ENCODE measurements at regions not wholly inside any gene's neighbourhood (a gene's known extent, or its start where the extent isn't known, plus 50 kb on each side); places are given as distances from the start of the nearest gene placed in this dataset.
A peak's percentile ranks its signal among the peaks of the same experiment; 100 is the strongest.

DNA sequence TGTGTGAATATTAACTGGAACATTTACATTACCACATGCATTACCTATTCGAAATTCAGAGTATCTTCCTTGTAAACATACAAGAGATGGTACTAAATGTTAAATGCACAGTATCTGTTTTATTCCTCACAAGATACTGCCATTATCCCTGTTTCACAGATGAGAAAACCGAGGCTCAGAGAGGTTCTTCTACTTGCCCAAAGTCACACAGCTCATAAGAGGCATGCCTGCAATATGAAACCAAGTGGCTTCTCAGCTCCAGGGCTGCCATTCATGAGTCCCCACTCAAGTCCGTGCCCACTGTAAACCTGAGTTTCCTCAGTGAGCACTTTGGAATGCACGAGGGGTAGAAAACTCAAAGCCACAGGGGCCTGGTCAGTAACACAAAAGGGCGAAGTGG, 55.0 kb upstream of the FABP6 start:
- Mint-ChIP-seq H3K27me3 (ENCODE audit: low read depth, unreplicated experiment) (peaks cover 15% of the 10 kb centered on the region), H3K4me1 (ENCODE audit: low read depth, unreplicated experiment) (peaks cover 8% of the 10 kb centered on the region), H3K9me3 (ENCODE audit: unreplicated experiment) (no peaks in the 10 kb centered on the region), H3K27ac (ENCODE audit: unreplicated experiment) (no peak overlapping the region), H3K4me3 (ENCODE audit: unreplicated experiment) (no peak overlapping the region), H3K36me3 (ENCODE audit: low read depth, unreplicated experiment) (no peaks in the 10 kb centered on the region)
- H4K20me1 ChIP-seq (ENCODE audit: insufficient read depth, low read length) = no peaks in the 10 kb centered on the region
- no peaks in the 10 kb centered on the region for H3K27me3 ChIP-seq (ENCODE audit: insufficient read depth, low read length)
- H3K9me3 ChIP-seq (ENCODE audit: insufficient read depth, low read depth, low read length) = no peaks in the 10 kb centered on the region
- H3K36me3 ChIP-seq (ENCODE audit: insufficient read depth, low read length) = no peaks in the 10 kb centered on the region
- H3K79me2 ChIP-seq (ENCODE audit: insufficient read depth, low read length) = no peaks in the 10 kb centered on the region
- peaks cover 17% of the 10 kb centered on the region for H3K4me1 ChIP-seq (ENCODE audit: insufficient read depth, low read length)
- H3K4me2 ChIP-seq (ENCODE audit: low read length) = no peak overlapping the region
- no peak for TF ChIP-seq EZH2 (IDR thresholded peaks at IDR 0.05; ENCODE audit: insufficient read depth, low read length)
- TF ChIP-seq, protein P1, sequence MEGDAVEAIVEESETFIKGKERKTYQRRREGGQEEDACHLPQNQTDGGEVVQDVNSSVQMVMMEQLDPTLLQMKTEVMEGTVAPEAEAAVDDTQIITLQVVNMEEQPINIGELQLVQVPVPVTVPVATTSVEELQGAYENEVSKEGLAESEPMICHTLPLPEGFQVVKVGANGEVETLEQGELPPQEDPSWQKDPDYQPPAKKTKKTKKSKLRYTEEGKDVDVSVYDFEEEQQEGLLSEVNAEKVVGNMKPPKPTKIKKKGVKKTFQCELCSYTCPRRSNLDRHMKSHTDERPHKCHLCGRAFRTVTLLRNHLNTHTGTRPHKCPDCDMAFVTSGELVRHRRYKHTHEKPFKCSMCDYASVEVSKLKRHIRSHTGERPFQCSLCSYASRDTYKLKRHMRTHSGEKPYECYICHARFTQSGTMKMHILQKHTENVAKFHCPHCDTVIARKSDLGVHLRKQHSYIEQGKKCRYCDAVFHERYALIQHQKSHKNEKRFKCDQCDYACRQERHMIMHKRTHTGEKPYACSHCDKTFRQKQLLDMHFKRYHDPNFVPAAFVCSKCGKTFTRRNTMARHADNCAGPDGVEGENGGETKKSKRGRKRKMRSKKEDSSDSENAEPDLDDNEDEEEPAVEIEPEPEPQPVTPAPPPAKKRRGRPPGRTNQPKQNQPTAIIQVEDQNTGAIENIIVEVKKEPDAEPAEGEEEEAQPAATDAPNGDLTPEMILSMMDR (IDR thresholded peaks at IDR 0.05; ENCODE audit: insufficient read depth, low read depth, low read length) = no peak
- no peak for DNase-seq (ENCODE audit: low read depth)
- no peak overlapping the region for H3K27ac ChIP-seq (ENCODE audit: low read depth, low read length)
- no peak overlapping the region for H3K9ac ChIP-seq (ENCODE audit: low read length)
- FAIRE-seq = no peak
- no peak overlapping the region for H2AFZ ChIP-seq (ENCODE audit: low read depth, low read length)
- no peak overlapping the region for H3K4me3 ChIP-seq (ENCODE audit: insufficient read depth, low read depth, low read length)

DNA sequence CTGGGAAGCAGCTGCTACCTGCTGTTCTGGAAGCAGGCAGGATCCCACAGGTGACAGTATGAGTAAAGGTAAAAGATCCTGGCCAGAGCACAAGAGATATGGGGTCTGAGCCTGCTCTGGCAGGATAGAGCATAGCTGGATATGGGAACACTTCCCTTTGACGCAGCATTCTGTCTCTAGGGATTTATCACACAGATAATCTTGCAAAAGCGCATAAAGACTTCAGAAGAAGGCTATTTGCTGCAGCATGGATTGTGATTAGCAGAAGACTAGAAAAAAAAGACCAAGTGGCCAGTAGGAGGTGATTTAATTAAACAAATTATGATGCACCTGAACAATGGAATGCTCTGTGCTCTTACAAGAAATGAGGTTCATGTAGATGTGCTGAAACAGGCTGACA, 52.4 kb upstream of the PWWP2A start:
- H3K27ac ChIP-seq (ENCODE audit: low read depth, low read length) = no peak overlapping the region
- H3K9ac ChIP-seq (ENCODE audit: low read length) = no peak overlapping the region
- no peak overlapping the region for H3K4me2 ChIP-seq (ENCODE audit: low read length)
- H3K27ac Mint-ChIP-seq (ENCODE audit: unreplicated experiment) = no peak overlapping the region
- no peak overlapping the region for H3K4me3 Mint-ChIP-seq (ENCODE audit: unreplicated experiment)
- no peak overlapping the region for H3K4me3 ChIP-seq (ENCODE audit: insufficient read depth, low read depth, low read length)
- no peaks in the 10 kb centered on the region for H3K36me3 Mint-ChIP-seq (ENCODE audit: low read depth, unreplicated experiment)
- H4K20me1 ChIP-seq (ENCODE audit: insufficient read depth, low read length) = no peaks in the 10 kb centered on the region
- TF ChIP-seq, protein P1 (IDR thresholded peaks at IDR 0.05; ENCODE audit: insufficient read depth, low read depth, low read length) = no peak
- H3K27me3 ChIP-seq (ENCODE audit: insufficient read depth, low read length) = no peaks in the 10 kb centered on the region
- no peak overlapping the region for H2AFZ ChIP-seq (ENCODE audit: low read depth, low read length)
- no peaks in the 10 kb centered on the region for H3K36me3 ChIP-seq (ENCODE audit: insufficient read depth, low read length)
- H3K9me3 ChIP-seq (ENCODE audit: insufficient read depth, low read depth, low read length) = no peaks in the 10 kb centered on the region
- no peak for FAIRE-seq
- H3K4me1 ChIP-seq (ENCODE audit: insufficient read depth, low read length) = peaks cover 34% of the 10 kb centered on the region
- H3K9me3 Mint-ChIP-seq (ENCODE audit: unreplicated experiment) = no peaks in the 10 kb centered on the region
- H3K27me3 Mint-ChIP-seq (ENCODE audit: low read depth, unreplicated experiment) = peaks cover 12% of the 10 kb centered on the region
- peaks cover 24% of the 10 kb centered on the region for H3K4me1 Mint-ChIP-seq (ENCODE audit: low read depth, unreplicated experiment)
- DNase-seq (ENCODE audit: low read depth) = no peak
- no peaks in the 10 kb centered on the region for H3K79me2 ChIP-seq (ENCODE audit: insufficient read depth, low read length)

DNA sequence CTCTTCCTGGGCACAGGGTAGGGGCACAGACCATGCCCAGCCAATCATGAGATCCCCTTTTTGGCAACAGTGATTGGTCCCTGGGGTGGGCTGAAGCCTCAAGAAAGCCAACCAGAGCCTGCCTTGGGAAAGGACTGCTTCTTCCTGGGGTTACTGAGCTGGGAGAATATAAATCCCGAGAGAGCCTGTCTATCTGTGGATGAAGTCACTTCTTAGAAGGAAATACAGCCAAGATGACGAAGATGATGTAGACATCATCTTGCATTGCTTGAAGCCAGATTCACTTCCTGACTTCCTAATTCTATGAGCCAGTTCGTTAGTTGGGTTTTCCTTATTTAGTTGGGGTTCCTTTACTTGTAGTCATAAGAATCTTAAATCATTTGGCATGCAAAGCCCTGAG, 50.1 kb upstream of the PWWP2A start:
- peak overlapping the region; percentile 79 for H3K4me2 ChIP-seq (ENCODE audit: low read length)
- Mint-ChIP-seq H3K9me3 (ENCODE audit: unreplicated experiment) (no peaks in the 10 kb centered on the region), H3K27ac (ENCODE audit: unreplicated experiment) (peak overlapping the region; percentile 2), H3K27me3 (ENCODE audit: low read depth, unreplicated experiment) (no peaks in the 10 kb centered on the region), H3K36me3 (ENCODE audit: low read depth, unreplicated experiment) (no peaks in the 10 kb centered on the region), H3K4me1 (ENCODE audit: low read depth, unreplicated experiment) (peaks cover 45% of the 10 kb centered on the region), H3K4me3 (ENCODE audit: unreplicated experiment) (no peak overlapping the region)
- peak overlapping the region; percentile 93 for H3K27ac ChIP-seq (ENCODE audit: low read depth, low read length)
- no peak for TF ChIP-seq EZH2 (IDR thresholded peaks at IDR 0.05; ENCODE audit: insufficient read depth, low read length)
- TF ChIP-seq, protein P1 (IDR thresholded peaks at IDR 0.05; ENCODE audit: insufficient read depth, low read depth, low read length) = no peak
- no peaks in the 10 kb centered on the region for H3K36me3 ChIP-seq (ENCODE audit: insufficient read depth, low read length)
- H3K79me2 ChIP-seq (ENCODE audit: insufficient read depth, low read length) = no peaks in the 10 kb centered on the region
- H3K4me3 ChIP-seq (ENCODE audit: insufficient read depth, low read depth, low read length) = peak overlapping the region; percentile 35
- H3K9ac ChIP-seq (ENCODE audit: low read length) = peak overlapping the region; percentile 77
- peak overlapping the region; percentile 69 for H2AFZ ChIP-seq (ENCODE audit: low read depth, low read length)
- H4K20me1 ChIP-seq (ENCODE audit: insufficient read depth, low read length) = no peaks in the 10 kb centered on the region
- H3K9me3 ChIP-seq (ENCODE audit: insufficient read depth, low read depth, low read length) = no peaks in the 10 kb centered on the region
- peaks cover 48% of the 10 kb centered on the region for H3K4me1 ChIP-seq (ENCODE audit: insufficient read depth, low read length)
- FAIRE-seq (peak; percentile 96), DNase-seq (ENCODE audit: low read depth) (peak; percentile 92)
- no peaks in the 10 kb centered on the region for H3K27me3 ChIP-seq (ENCODE audit: insufficient read depth, low read length)

All from astrocyte (in vitro differentiated cells and primary cell).